Chondrocyte (in vitro differentiated cells): ENCODE measurements at regions not wholly inside any gene's neighbourhood (a gene's known extent, or its start where the extent isn't known, plus 50 kb on each side); places are given as distances from the start of the nearest gene placed in this dataset.

ENCODE experiments used
- DNase-seq: peaks from one replicate; pipeline ENCODE4 v3.0.0; 2021; ENCODE audit warnings: mixed read lengths, low spot score
- H3K27ac Mint-ChIP-seq: one replicate; pipeline ENCODE4 v1.8.0; 2021; ENCODE audit warnings: mild to moderate bottlenecking, moderate library complexity, mixed read lengths; ENCODE audit not compliant: unreplicated experiment
- H3K27me3 Mint-ChIP-seq: 2 replicates; pipeline ENCODE4 v1.8.0; 2021; ENCODE audit warnings: low read depth, mixed read lengths
- H3K36me3 Mint-ChIP-seq: 2 replicates; pipeline ENCODE4 v1.8.0; 2021; ENCODE audit warnings: low read depth, mixed read lengths
- H3K4me1 Mint-ChIP-seq: 2 replicates; pipeline ENCODE4 v1.8.0; 2021; ENCODE audit warnings: low read depth, mild to moderate bottlenecking, mixed read lengths
- H3K4me3 Mint-ChIP-seq: one replicate; pipeline ENCODE4 v1.8.0; 2021; ENCODE audit warnings: mild to moderate bottlenecking, moderate library complexity, mixed read lengths; ENCODE audit not compliant: unreplicated experiment
- H3K9me3 Mint-ChIP-seq: 2 replicates; pipeline ENCODE4 v1.8.0; 2021; ENCODE audit warnings: low read depth, mixed read lengths
- TF ChIP-seq, protein P1 (sequence below): fragments of 200-600 bp; sonication (generic); IDR thresholded peaks from 2 replicates; pipeline ENCODE4 v1.5.0; 2021; ENCODE audit warnings: antibody characterized with exemption, mild to moderate bottlenecking, moderate library complexity

DNA sequence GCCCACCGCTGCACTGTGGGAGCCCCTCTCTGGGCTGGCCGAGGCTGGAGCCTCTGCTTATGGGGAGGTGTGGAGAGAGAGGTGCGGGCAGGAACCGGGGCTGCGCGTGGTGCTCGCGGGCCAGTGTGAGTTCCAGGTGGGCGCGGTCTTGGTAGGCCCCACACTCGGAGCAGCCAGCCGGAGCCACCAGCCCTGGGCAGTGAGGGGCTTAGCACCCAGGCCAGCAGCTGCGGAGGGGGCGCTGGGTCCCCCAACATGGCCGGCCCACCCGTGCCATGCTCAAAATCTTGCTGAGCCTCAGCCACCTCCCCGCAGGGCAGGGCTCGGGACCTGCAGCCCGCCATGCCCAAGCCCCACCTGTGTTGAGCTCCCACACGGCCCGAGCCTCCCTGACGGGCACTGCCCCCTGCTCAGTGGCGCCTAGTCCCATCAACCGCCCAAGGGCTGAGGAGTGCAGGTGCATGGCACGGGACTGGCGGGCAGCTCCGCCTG is 856.8 kb upstream of the CELF2 start:
- Mint-ChIP-seq H3K36me3 (no peaks in the 10 kb centered on the region), H3K27me3 (peaks cover 4% of the 10 kb centered on the region), H3K4me3 (no peak overlapping the region), H3K27ac (no peak overlapping the region), H3K9me3 (peaks cover 8% of the 10 kb centered on the region), H3K4me1 (no peaks in the 10 kb centered on the region)
- peak; percentile 81 for DNase-seq
- TF ChIP-seq, protein P1, sequence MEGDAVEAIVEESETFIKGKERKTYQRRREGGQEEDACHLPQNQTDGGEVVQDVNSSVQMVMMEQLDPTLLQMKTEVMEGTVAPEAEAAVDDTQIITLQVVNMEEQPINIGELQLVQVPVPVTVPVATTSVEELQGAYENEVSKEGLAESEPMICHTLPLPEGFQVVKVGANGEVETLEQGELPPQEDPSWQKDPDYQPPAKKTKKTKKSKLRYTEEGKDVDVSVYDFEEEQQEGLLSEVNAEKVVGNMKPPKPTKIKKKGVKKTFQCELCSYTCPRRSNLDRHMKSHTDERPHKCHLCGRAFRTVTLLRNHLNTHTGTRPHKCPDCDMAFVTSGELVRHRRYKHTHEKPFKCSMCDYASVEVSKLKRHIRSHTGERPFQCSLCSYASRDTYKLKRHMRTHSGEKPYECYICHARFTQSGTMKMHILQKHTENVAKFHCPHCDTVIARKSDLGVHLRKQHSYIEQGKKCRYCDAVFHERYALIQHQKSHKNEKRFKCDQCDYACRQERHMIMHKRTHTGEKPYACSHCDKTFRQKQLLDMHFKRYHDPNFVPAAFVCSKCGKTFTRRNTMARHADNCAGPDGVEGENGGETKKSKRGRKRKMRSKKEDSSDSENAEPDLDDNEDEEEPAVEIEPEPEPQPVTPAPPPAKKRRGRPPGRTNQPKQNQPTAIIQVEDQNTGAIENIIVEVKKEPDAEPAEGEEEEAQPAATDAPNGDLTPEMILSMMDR = no peak

DNA sequence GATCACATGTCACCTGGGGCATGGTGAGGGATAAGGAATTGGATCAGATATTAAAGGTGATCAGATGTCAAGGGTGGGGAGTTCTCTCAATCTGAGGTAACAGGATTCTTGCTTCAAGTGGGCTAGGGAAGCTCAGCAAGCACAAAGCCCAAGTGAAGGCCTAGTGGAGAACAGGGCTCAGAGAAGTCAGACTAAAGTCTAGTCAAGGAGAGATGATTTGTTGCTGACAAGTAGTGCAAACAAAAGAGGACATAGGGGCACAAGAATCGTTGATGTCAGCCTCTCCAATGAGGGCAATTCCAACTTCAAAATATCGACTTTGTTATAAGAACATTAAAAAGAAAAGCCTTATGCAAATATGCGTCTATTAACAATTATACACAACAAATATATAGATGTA is 852.8 kb upstream of the CELF2 start:
- Mint-ChIP-seq H3K36me3 (no peaks in the 10 kb centered on the region), H3K4me1 (no peaks in the 10 kb centered on the region), H3K27ac (no peak overlapping the region), H3K4me3 (no peak overlapping the region), H3K27me3 (peaks cover 4% of the 10 kb centered on the region), H3K9me3 (peaks cover 4% of the 10 kb centered on the region)
- no peak for DNase-seq
- TF ChIP-seq, protein P1 = no peak

DNA sequence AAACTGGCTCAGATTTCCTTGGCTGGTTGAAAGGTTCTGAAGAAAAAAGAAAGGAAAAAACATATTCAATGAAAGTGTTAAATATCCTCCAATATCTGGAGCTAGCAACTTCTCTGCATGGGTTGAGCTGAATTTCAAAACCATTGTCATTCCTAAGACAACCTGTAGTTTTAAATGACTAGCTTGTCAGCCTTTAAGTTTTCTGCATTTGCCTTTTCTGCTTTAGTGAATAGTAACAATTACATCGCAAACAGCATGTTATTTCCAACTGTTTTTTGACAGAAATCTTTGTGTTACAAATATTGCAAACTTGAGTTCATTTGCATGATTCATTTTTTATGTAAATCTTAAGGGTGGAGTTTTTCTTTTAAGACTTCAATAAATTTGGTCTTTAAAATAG is 852.3 kb upstream of the CELF2 start:
- Mint-ChIP-seq H3K4me1 (no peaks in the 10 kb centered on the region), H3K27ac (no peak overlapping the region), H3K36me3 (no peaks in the 10 kb centered on the region)

DNA sequence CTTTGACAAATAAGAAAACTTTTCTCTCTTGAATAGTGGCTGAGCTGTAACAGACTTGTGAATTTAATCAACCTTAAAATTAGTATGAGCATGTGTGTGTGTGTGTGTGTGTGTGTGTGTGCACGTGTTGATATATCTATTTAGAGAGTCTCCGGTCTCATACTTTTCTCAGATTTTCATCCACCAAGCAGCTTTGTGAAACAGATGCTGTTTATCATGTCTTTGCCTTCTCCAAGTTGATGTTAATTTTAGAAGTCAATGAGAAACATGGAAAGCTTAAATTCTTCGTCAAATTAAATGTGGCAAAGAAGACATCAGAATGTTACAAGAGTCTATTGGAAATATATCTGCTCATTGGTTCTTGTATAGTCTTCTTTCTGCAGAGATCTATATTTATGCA is 839.2 kb upstream of the CELF2 start:
- peaks cover 2% of the 10 kb centered on the region for H3K27me3 Mint-ChIP-seq
- no peak overlapping the region for H3K27ac Mint-ChIP-seq
- H3K4me1 Mint-ChIP-seq = no peaks in the 10 kb centered on the region
- no peak overlapping the region for H3K4me3 Mint-ChIP-seq
- TF ChIP-seq, protein P1 = no peak
- DNase-seq = no peak
- no peaks in the 10 kb centered on the region for H3K36me3 Mint-ChIP-seq
- peaks cover 5% of the 10 kb centered on the region for H3K9me3 Mint-ChIP-seq

More for the DNA sequence above, 852.3 kb upstream of the CELF2 start:
- Mint-ChIP-seq H3K27me3 (peaks cover 4% of the 10 kb centered on the region), H3K4me3 (no peak overlapping the region), H3K9me3 (no peaks in the 10 kb centered on the region)
- DNase-seq = no peak
- TF ChIP-seq, protein P1 = no peak

DNA sequence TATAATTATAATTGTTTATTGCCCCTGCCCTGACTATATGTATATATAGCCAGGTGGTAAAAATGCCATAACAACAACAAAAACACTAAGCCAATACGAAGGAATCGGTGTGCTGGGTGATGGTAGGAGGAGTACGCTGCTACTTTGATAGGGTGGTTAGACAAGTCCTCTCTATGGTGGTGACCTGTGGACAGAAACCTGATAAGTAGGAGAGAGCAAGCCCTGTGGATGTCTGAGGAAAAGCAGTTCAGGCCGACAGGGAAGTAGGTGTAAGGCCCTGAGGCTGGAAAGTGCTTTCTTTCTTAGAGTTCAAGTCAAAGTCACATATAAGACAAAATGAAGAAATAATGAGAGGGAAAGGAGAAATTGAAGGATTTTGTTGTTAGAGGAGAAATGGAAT is 823.8 kb upstream of the CELF2 start:
- Mint-ChIP-seq H3K4me1 (peaks cover 16% of the 10 kb centered on the region), H3K36me3 (no peaks in the 10 kb centered on the region), H3K27me3 (peaks cover 2% of the 10 kb centered on the region), H3K4me3 (no peak overlapping the region), H3K27ac (no peak overlapping the region), H3K9me3 (no peaks in the 10 kb centered on the region)
- TF ChIP-seq, protein P1 = no peak
- DNase-seq = no peak
